ENCODE measurements at regions not wholly inside any gene's neighbourhood (a gene's known extent, or its start where the extent isn't known, plus 50 kb on each side); places are given as distances from the start of the nearest gene placed in this dataset.
A peak's percentile ranks its signal among the peaks of the same experiment; 100 is the strongest.

DNA sequence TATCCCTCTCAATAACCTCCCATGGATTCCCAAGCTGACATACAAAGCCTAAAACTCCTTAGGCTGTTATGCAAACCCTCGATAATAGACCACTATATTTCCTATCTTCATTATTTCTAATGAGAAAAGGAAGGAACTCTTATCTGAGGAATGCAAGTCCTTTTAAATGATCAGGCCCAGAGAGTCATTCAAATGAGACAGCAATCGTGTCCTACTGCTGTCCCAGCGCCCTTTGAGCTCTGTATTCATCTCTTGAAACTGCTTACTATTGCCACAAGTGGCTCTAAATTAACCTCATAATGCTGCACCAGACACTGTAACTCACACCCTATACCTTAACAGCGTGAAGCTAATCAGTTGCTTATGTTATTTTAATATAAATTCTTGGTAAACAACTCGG is 182.1 kb upstream of the NAMPT start:
- ATAC-seq (no peak), DNase-seq (no peak)
- Mint-ChIP-seq H3K27ac (no peak overlapping the region), H3K4me3 (no peak overlapping the region), H3K4me1 (peaks cover 7% of the 10 kb centered on the region), H3K27me3 (peaks cover 32% of the 10 kb centered on the region), H3K36me3 (ENCODE audit: low read depth) (peaks cover 3% of the 10 kb centered on the region)
- H3K9me3 ChIP-seq (ENCODE audit: control insufficient read depth, low read length, poor library complexity, severe bottlenecking), result no peaks in the 10 kb centered on the region

DNA sequence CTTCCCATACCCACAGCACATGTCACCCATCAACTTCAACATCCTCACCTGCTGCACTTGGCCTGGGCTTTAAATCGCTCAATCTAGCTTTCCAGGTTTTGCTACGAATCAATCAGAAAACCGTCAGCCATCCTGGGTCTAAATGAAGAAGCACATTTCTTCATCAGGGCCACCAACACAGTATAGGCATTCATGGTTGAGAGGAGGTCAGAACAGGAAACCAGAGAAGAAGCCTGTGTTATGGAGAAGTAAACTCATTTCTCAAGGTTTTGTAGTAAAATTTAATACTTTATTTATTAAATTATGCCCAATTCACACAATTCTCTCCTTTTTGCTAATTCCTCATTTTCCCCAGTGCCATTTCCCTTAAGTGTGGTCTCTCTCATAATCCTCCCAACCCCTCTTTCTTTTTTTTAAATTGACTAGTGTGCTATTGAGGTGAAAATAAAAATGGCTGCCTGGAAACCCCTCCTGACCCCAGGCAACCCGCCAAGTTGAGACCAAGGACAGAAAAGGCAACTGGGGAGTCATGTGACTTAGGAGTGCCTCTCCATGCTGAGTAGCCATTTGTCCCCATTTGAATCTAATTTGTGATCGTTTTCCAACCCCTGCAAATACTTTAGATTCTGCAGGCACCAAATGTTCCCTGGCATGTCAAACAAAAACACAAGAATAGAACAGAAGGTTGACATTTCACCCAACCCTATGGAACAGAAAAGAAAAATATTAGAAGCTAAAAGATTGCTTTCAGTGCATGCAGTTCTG is 181.1 kb upstream of the NAMPT start:
- Mint-ChIP-seq H3K36me3 (ENCODE audit: low read depth) (no peaks in the 10 kb centered on the region), H3K4me3 (no peak overlapping the region), H3K27ac (no peak overlapping the region), H3K27me3 (peaks cover 23% of the 10 kb centered on the region), H3K4me1 (peaks cover 8% of the 10 kb centered on the region)
- DNase-seq (no peak), ATAC-seq (no peak)
- H3K9me3 ChIP-seq (ENCODE audit: control insufficient read depth, low read length, poor library complexity, severe bottlenecking), result no peaks in the 10 kb centered on the region

DNA sequence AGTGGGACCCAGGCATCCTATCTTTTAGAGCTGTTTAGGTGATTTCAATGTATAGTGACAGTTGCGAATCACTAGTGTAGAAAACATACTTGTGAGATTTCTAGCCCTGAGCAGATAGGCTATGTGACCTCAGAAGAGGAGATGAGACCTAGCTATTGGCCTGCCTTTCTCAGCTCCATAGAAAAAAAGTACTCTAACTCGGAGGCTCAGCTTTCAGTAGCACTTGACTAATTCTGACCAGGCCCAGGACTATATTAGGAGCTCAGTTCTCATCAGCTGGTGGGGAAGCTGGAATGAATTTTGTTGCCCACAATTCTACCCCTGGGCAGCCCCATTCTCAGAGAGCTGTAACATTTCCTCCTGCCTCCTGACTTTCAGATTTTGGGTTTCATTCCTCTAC is 179.9 kb upstream of the NAMPT start:
- no peak for DNase-seq
- H3K36me3 Mint-ChIP-seq (ENCODE audit: low read depth), result no peaks in the 10 kb centered on the region
- no peak overlapping the region for H3K27ac Mint-ChIP-seq
- H3K27me3 Mint-ChIP-seq, result peaks cover 22% of the 10 kb centered on the region
- no peaks in the 10 kb centered on the region for H3K9me3 ChIP-seq (ENCODE audit: control insufficient read depth, low read length, poor library complexity, severe bottlenecking)
- no peak for ATAC-seq
- no peak overlapping the region for H3K4me3 Mint-ChIP-seq
- H3K4me1 Mint-ChIP-seq, result peaks cover 8% of the 10 kb centered on the region

DNA sequence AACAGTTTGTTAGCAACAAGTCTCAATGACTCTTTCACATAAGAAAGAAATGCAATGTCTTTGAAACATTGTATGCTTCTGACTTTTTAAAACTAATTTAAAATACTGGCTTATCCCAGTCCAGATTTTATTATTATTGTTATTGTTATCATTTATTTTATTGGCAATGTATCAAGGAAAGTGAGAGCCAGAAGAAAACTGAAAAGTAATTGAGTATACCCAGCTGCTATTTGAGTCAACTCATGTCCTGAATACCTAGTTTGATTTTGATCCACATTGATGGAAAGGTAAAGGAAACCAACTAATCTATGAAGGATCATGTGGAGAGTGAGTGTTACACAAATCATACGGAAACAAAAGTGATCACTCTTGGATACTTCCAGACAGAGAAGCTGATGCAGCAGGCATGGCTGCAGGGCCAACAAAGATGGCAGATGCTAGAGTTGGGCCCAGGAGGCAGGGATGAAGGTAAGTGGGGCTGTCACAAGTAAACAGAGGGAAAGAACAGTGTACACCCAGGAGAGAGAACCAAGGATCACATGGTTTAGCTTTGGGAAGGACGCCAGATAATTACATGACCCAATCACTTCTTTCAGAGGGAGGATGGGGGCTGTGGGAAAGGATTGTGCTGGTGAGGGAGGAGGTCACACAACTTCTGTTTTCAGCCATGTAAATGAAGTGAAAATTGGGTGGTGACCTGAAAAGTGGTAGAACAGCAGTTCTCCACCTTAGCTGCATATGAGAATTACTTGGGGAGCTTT is 179.2 kb upstream of the NAMPT start:
- no peaks in the 10 kb centered on the region for H3K9me3 ChIP-seq (ENCODE audit: control insufficient read depth, low read length, poor library complexity, severe bottlenecking)
- H3K36me3 Mint-ChIP-seq (ENCODE audit: low read depth), result no peaks in the 10 kb centered on the region
- peaks cover 22% of the 10 kb centered on the region for H3K27me3 Mint-ChIP-seq
- H3K4me3 Mint-ChIP-seq, result no peak overlapping the region
- ATAC-seq (no peak), DNase-seq (no peak)
- peaks cover 8% of the 10 kb centered on the region for H3K4me1 Mint-ChIP-seq
- H3K27ac Mint-ChIP-seq, result no peak overlapping the region

DNA sequence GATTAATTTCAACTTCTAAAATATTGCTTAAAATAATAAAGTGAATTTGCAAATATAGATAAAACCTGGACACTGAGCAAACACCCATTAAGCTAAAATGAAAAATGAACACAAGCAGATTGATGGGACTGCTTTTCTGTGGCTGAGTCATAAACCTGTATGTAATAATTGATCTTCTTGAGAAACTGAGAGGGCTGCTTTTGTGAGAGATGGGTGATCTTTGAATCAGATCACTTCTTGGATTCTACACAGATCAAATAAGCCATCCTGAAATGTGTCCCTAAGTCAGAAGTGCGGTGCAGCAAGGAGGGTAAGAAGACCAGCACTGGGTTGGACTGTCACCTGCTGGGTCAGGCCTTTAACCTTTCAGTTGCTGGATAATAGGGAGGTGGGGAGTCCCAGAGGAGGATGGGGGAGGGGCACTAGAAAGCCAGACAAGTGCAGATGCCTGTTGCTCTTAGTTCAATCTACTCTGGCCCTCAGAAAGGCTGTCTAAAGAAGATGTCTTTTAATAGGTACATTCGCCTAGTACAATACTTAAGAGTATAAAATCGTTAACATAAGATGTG is 178.2 kb upstream of the NAMPT start:
- H3K4me3 Mint-ChIP-seq, result no peak overlapping the region
- no peak overlapping the region for H3K27ac Mint-ChIP-seq
- H3K27me3 Mint-ChIP-seq, result peaks cover 17% of the 10 kb centered on the region
- no peaks in the 10 kb centered on the region for H3K9me3 ChIP-seq (ENCODE audit: control insufficient read depth, low read length, poor library complexity, severe bottlenecking)
- no peak for ATAC-seq
- H3K4me1 Mint-ChIP-seq, result peaks cover 8% of the 10 kb centered on the region
- DNase-seq, result no peak
- no peaks in the 10 kb centered on the region for H3K36me3 Mint-ChIP-seq (ENCODE audit: low read depth)

DNA sequence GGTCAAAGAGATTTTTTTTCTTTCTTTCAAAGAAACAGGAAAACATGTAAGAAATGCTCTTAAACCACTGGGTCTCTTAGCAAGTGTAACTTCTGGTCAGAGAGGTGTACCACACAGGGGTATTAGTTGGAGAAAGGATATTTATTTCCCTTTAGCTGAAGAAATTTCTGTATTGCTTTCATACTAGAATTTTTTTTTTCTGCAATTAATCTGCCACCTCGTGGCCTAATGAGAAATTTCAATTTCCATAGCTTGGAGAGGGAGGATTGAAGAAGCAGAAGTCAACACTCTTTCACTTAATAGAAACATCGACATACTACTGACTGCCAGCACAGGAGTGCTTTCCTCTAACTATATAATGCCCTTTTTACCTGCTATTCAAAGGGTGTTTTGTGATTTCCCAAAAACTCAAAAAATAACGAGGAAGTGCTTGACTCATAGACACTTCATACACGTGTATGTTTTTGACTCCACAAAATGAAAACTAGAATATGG is 177.6 kb upstream of the NAMPT start:
- DNase-seq (no peak), ATAC-seq (peak; percentile 32)
- Mint-ChIP-seq H3K4me3 (no peak overlapping the region), H3K27me3 (peaks cover 11% of the 10 kb centered on the region), H3K36me3 (ENCODE audit: low read depth) (no peaks in the 10 kb centered on the region), H3K27ac (peak overlapping the region; percentile 19), H3K4me1 (peaks cover 8% of the 10 kb centered on the region)
- H3K9me3 ChIP-seq (ENCODE audit: control insufficient read depth, low read length, poor library complexity, severe bottlenecking), result no peaks in the 10 kb centered on the region

DNA sequence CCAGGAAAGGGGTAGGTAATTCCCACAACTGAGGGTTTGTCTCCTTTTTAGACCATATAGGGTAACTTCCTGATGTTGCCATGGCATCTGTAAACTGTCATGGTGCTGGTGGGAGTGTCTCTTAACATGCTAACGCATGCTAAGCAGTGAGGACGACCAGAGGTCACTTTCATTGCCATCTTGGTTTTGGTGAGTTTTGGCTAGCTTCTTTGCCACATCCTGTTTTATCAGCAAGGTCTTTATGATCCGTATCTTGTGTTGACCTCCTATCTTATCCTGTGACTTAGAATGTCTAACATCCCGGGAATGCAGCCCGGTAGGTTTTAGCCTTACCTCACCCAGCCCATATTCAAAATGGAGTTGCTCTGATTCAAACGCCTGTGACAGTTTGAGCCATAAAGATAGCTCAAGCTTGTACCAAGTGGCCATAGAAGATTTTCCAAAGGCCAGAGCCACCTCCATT is 176.0 kb upstream of the NAMPT start:
- DNase-seq (no peak), ATAC-seq (no peak)
- H3K4me3 Mint-ChIP-seq, result no peak overlapping the region
- H3K27me3 Mint-ChIP-seq, result no peaks in the 10 kb centered on the region
- no peaks in the 10 kb centered on the region for H3K36me3 Mint-ChIP-seq (ENCODE audit: low read depth)
- H3K27ac Mint-ChIP-seq, result no peak overlapping the region
- H3K4me1 Mint-ChIP-seq, result peaks cover 6% of the 10 kb centered on the region
- no peaks in the 10 kb centered on the region for H3K9me3 ChIP-seq (ENCODE audit: control insufficient read depth, low read length, poor library complexity, severe bottlenecking)

DNA sequence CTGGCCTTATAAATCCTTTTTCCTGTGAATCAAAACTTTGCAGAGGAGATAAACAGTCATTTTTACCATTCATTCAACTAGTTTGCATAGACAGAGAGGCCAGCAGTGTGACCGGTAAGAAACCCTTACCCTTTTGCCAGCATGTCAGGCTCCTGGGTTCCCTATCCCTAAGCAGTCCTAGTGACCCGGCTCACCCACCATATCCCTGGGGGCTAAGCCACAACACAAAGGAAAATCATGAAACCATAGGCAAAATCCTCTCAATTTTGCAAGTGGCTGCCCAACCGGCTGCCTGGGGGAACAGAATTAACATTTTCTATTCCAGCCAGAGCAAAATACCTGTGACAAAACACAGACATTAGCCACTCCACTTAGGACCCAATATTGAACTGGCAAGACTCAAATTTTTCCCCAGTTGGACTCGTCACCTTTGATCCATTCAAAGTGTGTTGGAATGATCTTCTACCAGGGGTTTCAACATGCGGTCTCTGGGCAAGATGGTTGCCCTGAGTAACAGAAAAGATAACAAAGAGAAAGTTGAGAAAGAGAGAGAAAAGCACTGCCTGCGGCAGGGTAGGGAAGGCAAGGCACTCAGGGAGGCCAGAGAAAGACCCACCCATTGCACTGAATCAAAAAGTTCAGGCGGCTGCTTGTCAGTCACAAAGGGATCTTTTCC is 174.8 kb upstream of the NAMPT start:
- H3K4me1 Mint-ChIP-seq, result peaks cover 6% of the 10 kb centered on the region
- DNase-seq (no peak), ATAC-seq (no peak)
- H3K9me3 ChIP-seq (ENCODE audit: control insufficient read depth, low read length, poor library complexity, severe bottlenecking), result no peaks in the 10 kb centered on the region
- H3K36me3 Mint-ChIP-seq (ENCODE audit: low read depth), result no peaks in the 10 kb centered on the region
- H3K27me3 Mint-ChIP-seq, result no peaks in the 10 kb centered on the region
- no peak overlapping the region for H3K4me3 Mint-ChIP-seq
- H3K27ac Mint-ChIP-seq, result peak overlapping the region; percentile 56

DNA sequence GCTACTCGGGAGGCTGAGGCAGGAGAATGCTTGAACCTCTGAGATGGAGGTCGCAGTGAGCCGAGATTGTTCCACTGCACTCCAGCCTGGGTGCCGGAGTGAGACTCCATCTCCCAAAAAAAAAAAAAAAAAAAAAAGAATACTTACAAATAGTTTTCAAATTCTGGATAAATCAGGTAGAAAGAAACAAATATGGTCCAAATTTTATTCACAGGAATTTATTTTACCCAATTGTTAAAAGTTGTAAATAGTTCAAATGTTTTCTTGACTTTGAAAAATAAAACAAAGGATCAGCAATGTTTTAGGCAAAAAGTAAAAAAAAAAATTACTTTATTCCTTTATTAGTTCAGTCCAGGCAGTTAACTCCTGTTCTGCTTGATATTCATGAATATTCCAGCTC is 172.9 kb upstream of the NAMPT start:
- Mint-ChIP-seq H3K4me1 (peaks cover 4% of the 10 kb centered on the region), H3K4me3 (no peak overlapping the region), H3K27me3 (no peaks in the 10 kb centered on the region), H3K27ac (no peak overlapping the region), H3K36me3 (ENCODE audit: low read depth) (no peaks in the 10 kb centered on the region)
- ATAC-seq (no peak), DNase-seq (no peak)
- no peaks in the 10 kb centered on the region for H3K9me3 ChIP-seq (ENCODE audit: control insufficient read depth, low read length, poor library complexity, severe bottlenecking)

DNA sequence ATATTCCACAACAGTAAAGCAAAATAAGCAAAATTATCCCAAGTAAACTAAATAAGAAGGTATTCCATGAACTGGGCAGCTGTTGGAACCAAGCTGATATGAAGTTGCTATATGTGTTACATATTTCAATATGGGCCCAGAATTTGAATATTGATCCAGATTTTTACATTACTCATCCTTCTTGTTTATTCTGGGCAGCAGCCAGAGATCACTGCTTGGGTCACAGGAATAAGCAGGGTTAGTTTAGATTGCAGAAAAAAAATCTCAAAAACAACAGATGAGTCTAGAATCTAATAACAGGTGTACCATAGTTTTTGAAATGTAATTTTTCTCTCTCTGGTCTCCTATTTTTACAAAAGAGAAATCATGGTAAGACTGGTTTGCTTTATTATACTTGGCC is 171.5 kb upstream of the NAMPT start:
- Mint-ChIP-seq H3K4me3 (no peak overlapping the region), H3K4me1 (no peaks in the 10 kb centered on the region)

DNA sequence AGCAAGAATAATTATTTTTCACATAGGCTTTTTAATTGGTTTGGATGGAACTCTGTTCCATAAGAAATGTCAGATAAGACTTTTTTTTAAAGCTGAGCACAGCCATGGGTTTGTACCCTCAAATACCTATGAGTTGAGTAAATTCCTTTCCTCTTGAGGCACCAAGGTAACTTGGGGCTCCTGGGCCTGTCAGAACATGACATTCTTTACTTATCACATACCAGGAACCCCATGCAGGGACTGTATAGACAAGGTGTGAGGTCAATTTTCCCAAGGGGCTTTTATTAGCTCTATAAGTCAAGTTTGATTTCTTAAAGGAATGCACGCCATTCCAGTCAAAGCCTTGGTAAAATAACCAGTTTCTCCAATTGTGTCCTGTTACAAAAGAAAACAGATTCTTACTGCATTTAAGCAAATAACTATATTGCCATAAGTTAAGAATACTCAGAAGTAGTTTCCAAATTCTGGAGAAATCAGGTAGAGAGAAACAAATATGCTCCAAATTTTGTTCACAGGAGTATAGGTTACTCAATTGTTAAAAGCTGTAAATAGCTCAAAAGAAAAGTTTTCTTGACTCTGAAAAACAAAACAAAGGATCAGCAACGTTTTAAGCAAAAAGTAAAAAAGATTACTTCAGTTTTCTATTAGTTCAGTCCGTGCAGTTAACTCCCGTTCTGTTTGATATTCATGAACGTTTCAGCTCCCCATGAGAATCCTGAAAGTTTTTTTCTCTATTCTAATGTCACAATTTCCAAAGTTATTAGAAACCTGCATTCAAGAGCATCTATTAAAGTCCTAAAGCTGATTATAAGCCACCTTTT is 167.5 kb upstream of the NAMPT start:
- H3K27me3 Mint-ChIP-seq, result peaks cover 5% of the 10 kb centered on the region
- H3K9me3 ChIP-seq (ENCODE audit: control insufficient read depth, low read length, poor library complexity, severe bottlenecking), result no peaks in the 10 kb centered on the region
- no peak for DNase-seq
- H3K36me3 Mint-ChIP-seq (ENCODE audit: low read depth), result no peaks in the 10 kb centered on the region
- no peak for ATAC-seq
- H3K27ac Mint-ChIP-seq, result no peak overlapping the region
- no peaks in the 10 kb centered on the region for H3K4me1 Mint-ChIP-seq
- H3K4me3 Mint-ChIP-seq, result no peak overlapping the region

More for the DNA sequence above, 171.5 kb upstream of the NAMPT start:
- Mint-ChIP-seq H3K36me3 (ENCODE audit: low read depth) (no peaks in the 10 kb centered on the region), H3K27ac (no peak overlapping the region), H3K27me3 (no peaks in the 10 kb centered on the region)
- ATAC-seq (no peak), DNase-seq (no peak)
- H3K9me3 ChIP-seq (ENCODE audit: control insufficient read depth, low read length, poor library complexity, severe bottlenecking), result no peaks in the 10 kb centered on the region

DNA sequence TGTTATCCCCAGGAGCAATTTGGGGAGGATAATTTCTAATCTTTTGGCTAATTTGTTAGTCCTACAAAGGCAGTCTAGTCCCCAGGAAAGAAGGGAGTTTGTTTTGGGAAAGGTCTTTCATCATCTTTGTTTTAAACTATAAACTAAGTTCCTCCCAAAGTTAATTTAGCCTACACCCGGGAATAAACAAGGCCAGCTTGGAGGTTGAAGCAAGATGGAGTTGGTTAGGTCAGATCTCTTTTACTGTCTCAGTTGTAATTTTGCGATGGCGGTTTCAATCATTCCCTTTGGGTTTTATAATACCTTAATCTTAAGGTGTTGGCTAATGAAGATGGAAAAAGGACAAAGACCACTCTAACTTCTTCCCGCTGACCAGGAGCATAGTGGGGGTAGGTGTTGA is 166.4 kb upstream of the NAMPT start:
- DNase-seq (no peak), ATAC-seq (no peak)
- H3K9me3 ChIP-seq (ENCODE audit: control insufficient read depth, low read length, poor library complexity, severe bottlenecking), result no peaks in the 10 kb centered on the region
- Mint-ChIP-seq H3K36me3 (ENCODE audit: low read depth) (no peaks in the 10 kb centered on the region), H3K4me1 (no peaks in the 10 kb centered on the region), H3K4me3 (no peak overlapping the region), H3K27ac (no peak overlapping the region), H3K27me3 (peaks cover 5% of the 10 kb centered on the region)

All from T-helper 17 cell (primary cell).